Stomach (tissue), 4 donors: ENCODE measurements at regions not wholly inside any gene's neighbourhood (a gene's known extent, or its start where the extent isn't known, plus 50 kb on each side); places are given as distances from the start of the nearest gene placed in this dataset.

Source experiments
- EP300 ChIP-seq: sonication (generic); formaldehyde crosslinking; IDR thresholded peaks from one replicate; pipeline ENCODE4 v1.6.1; 2017; ENCODE audit warnings: antibody characterized with exemption
- POLR2A ChIP-seq, 4 donors: fragments of 450-650 bp; IDR thresholded peaks; one replicate each; pipeline ENCODE4 v1.6.1; 2016; ENCODE audit warnings: antibody characterized with exemption in 4 of 4, control low read depth in 2 of 4, mild to moderate bottlenecking in 1 of 4, moderate library complexity in 1 of 4
- POLR2AphosphoS5 ChIP-seq, 3 donors: sonication (generic); formaldehyde crosslinking; IDR thresholded peaks; one replicate each; pipeline ENCODE4 v1.6.1; 2016; ENCODE audit warnings: antibody characterized with exemption in 3 of 3
- TF ChIP-seq, protein P1 (sequence below), 7 experiments: fragments of 450-650 bp in 4 of 7; fragments of 200-600 bp in 3 of 7; sonication (generic) in 3 of 7; IDR thresholded peaks; one replicate each; pipeline ENCODE4 v1.5.1; 2016 to 2019; ENCODE audit warnings: antibody characterized with exemption in 7 of 7, control low read depth in 2 of 7, mild to moderate bottlenecking in 1 of 7

- TF ChIP-seq POLR2A (IDR thresholded peaks at IDR 0.05), result no peak
- TF ChIP-seq, protein P1, sequence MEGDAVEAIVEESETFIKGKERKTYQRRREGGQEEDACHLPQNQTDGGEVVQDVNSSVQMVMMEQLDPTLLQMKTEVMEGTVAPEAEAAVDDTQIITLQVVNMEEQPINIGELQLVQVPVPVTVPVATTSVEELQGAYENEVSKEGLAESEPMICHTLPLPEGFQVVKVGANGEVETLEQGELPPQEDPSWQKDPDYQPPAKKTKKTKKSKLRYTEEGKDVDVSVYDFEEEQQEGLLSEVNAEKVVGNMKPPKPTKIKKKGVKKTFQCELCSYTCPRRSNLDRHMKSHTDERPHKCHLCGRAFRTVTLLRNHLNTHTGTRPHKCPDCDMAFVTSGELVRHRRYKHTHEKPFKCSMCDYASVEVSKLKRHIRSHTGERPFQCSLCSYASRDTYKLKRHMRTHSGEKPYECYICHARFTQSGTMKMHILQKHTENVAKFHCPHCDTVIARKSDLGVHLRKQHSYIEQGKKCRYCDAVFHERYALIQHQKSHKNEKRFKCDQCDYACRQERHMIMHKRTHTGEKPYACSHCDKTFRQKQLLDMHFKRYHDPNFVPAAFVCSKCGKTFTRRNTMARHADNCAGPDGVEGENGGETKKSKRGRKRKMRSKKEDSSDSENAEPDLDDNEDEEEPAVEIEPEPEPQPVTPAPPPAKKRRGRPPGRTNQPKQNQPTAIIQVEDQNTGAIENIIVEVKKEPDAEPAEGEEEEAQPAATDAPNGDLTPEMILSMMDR (IDR thresholded peaks at IDR 0.05), result no peak
- no peak for TF ChIP-seq EP300
- TF ChIP-seq POLR2AphosphoS5 (IDR thresholded peaks at IDR 0.05), result no peak
These were observed 182.0 kb upstream of the C21orf91 start for GRCh38 chr21:18000981-18001686.
